ENCODE measurements at regions not wholly inside any gene's neighbourhood (a gene's known extent, or its start where the extent isn't known, plus 50 kb on each side); places are given as distances from the start of the nearest gene placed in this dataset.
"Not testable (repeated sequence)": the region's sequence is repeated elsewhere in the genome, so short reads cannot be mapped to it uniquely, and the experiment has no call there.

DNA sequence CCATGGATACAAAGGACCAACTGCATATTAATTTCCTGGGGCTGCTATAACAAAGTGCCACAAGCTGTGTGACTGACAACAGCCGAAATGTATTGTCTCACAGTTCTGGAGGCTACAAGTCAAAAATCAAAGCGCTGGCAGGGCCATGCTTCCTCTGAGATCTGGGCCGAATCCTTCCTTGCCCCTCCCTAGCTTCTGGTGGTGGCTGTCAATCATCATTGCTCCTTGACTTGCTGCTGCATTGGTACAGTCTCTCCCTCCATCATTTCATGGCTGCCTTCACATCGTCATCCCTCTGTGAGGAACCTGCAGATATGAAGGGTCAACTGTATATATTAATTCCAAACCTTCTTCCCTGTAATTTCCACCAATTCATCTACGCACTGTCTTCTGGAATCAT is 118.3 kb downstream of the EXOC5 start:
- DNase-seq, result no peak

- no peak for DNase-seq
Observed at GRCh38 chr14:57139173-57139572, 129.5 kb downstream of the EXOC5 start.

DNA sequence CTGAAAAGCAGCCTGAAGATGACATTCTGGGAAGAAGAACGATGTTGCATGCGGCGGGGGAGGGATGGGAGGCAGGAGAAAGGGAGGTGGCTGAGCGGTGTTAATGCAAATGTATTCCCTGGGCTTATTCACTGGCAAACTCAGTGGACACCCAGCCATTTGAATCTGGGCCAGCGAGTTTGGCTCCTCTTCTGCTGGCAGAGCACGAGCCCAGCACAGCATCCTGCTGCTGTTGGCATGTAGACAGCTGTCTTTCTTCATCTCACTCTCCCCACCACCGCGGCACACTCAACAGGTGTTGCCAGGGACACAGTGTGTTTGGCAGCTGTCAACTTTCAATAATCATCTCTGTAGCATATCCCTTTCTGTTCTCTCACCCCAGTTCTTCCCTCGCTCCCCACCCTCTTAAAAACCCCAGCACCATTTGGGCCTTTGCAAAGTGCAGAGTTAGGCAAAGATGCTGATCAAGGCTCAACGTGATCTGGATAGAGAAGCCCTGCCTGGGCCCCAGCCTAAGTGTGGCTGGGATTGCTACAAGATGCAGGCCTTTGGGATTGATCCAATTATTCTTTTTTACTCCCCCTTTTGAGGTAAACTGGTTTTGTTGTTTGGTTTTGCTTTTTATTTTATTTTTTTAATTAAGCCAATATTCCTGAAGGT is 131.9 kb downstream of the EXOC5 start:
- DNase-seq, result peak; percentile 46 to 47

- DNase-seq, result not testable (repeated sequence)
Observed at GRCh38 chr14:57127809-57128208, 140.9 kb downstream of the EXOC5 start.

DNA sequence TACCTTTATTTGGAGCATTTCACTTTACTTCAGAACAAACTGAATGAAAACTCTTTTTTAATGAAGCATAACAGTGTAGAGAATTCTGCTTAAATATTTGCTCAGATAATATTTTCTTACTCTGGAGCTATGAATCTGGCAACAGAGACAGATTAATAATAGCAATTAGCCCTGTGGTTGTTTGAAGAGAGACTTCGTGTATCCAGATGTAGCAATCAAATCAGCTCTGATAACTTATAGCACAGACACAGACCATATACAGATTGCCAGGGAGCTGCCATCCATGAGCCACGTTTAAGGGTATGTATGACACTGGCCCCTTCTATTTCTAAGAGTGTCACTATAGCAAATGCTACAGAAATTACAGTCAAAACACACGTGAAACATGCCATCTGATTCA is 146.6 kb downstream of the EXOC5 start:
- no peak for DNase-seq

DNA sequence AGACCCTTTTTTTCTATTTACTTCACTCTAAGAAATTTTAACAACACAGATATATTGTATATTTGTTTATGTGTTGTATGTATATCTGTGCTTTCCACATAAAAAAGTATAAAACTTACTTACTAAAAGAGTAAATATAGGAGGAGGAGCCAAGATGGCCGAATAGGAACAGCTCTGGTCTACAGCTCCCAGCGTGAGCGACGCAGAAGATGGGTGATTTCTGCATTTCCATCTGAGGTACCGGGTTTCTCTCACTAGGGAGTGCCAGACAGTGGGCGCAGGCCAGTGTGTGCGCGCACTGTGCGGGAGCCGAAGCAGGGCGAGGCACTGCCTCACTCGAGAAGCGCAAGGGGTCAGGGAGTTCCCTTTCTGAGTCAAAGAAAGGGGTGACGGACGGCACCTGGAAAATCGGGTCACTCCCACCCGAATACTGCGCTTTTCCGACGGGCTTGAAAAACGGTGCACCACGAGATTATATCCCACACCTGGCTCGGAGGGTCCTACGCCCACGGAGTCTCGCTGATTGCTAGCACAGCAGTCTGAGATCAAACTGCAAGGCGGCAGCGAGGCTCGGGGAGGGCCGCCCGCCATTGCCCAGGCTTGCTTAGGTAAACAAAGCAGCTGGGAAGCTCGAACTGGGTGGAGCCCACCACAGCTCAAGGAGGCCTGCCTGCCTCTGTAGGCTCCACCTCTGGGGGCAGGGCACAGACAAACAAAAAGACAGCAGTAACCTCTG is 156.5 kb downstream of the EXOC5 start:
- not testable (repeated sequence) for DNase-seq

GRCh38 chr14:57110411-57110810 is 158.3 kb downstream of the EXOC5 start:
- not testable (repeated sequence) for DNase-seq

DNA sequence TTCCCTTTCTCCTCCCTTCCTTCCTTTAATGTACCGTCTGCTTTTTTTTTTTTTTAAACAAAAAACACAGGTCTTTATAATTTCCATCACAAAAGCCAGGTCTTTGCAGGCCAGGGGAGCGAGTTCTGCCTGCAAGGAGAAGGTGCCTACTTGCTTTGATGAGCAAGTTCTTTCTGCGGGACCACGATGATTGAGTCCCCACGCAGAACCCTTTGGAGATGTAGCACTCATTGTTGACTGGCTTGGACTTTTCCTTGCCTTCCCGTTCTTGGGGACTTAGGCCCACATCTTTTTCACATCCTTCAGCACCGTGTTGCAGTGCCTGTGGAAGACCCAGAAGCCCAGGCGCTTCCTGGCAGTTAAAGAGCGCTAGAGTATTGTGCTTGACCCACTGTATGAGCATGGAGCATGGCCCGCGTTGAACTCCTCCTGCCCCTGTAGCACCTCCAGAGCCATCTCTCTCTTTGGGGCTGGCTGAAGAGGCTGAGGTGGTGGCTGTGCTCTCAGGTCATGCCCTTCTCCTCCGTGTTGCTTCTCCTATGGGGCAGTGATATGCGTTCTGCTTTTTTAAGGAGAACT is 177.6 kb downstream of the EXOC5 start:
- DNase-seq, result no peak

- no peak for DNase-seq
Observed at GRCh38 chr14:57089901-57090300, 178.8 kb downstream of the EXOC5 start.

- DNase-seq, result no peak
Observed at GRCh38 chr14:57087841-57088240, 180.9 kb downstream of the EXOC5 start.

- no peak for DNase-seq
Observed at GRCh38 chr14:57086271-57087162, 182.2 kb downstream of the EXOC5 start.

DNA sequence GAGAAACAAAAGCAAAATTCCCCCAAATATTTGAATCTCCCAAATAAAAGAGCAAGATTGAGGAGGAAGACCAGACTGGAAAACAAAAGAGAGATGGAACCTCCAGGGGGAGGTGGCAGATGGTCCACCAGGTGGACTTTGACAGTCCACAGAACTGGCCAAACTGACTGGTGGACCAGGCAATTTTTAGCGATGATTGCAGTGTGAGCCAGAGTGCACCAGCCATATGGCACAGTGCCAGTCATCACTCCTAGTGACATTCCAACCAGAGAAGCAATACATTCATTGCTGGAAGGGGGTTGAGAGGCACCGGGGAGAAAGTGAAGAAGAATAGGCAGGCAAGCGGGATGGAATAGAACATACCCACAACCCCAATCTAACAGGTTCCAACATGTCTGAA is 182.9 kb downstream of the EXOC5 start:
- peak in 1 of 2 experiments; percentile 44 for DNase-seq

DNA sequence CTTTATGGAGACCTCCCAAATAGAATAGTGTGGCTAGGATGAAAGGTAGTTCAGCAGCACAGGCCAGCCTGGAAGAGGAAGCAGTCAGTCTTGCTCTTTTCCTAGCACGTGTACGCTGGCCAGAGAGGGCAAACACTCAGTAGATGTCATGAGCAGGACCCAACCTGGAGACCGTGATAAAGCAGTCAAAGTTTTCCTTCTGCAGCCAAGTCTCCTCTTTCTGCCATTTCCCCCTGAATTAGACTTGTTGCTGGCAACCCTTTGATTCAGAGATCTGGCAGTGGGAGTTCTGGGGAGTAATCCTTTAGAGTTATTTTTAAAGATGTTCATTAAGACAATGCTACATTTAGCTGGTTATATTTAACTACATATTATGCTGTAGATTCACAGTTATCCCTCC is 183.7 kb downstream of the EXOC5 start:
- DNase-seq, result no peak

DNA sequence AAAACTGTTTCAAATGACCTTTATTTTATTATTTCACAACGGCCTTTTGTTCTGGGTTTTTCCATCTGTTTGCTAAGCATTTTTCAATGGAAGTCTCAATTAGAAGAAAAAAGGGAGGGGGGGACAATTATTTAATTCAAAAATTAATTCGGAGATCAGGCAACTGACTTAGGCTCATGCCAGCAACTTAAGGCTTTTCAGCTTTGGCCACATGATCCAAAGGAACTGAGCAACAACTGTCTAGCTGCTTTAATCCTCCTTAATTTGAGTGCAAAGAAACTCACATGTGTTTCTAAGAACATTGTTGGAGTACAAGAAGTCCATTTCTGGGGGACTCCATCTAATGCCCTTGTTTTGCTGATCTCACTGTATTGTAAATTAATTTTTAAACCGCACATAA is 188.0 kb downstream of the EXOC5 start:
- no peak for DNase-seq

DNA sequence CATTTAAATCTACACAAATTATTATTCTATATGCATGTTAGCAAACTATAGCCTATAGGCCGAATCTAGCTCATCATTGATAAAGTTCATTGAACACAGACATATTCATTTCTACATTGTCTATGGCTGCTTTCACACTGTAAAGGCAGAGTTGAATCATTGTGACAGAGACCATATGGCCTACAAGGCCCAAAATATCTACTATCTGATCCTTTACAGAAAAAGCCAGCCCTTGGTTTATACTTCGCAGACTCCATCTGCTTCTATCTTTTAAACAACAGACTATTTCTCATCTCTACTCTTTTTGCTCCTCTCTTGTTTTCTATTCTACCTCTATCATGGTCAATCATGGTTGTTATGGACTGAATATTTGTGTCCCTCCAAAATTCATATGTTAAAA is 190.7 kb downstream of the EXOC5 start:
- no peak for DNase-seq

- DNase-seq, result no peak
Observed at GRCh38 chr14:57073986-57074385, 194.7 kb downstream of the EXOC5 start.

DNA sequence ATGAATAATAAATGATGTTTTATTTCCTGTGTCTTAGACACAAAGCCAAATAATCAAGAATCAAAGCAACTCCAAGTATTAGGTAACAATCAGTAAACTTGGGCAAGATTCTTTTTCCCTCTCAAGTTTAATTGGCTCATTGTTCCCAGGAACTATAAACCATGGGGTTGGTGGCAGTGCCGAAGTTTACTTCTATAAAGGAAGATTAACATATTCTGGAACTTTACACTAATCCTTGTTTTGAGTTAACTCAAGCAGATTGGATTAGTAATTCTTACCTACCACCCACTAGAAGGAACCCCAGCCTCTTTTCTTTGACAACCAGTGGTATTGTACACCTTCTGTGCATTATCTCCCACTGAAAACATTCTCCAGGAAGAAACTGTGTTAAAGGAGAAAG is 197.1 kb downstream of the EXOC5 start:
- DNase-seq, result no peak

GRCh38 chr14:57069702-57070101 is 199.0 kb downstream of the EXOC5 start:
- DNase-seq, result no peak

DNA sequence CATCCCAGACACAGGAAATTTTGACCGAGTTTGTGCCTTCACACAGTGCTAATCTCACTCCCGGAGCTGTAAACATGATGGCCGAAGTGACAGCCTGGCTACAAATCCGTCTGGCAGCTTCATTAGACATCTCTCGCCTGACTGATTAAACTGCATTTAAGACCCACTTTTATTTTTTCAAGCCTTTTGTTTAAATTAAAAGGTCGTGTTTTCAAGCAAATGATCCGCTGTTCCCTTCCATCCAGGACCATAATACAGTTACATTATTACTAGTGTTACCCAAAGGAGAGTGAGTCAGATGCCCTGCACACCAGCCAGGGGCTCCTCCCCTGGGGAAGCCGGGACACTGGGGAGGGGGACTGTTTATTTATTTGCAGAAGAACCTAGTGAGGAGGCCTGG is 200.2 kb downstream of the EXOC5 start:
- DNase-seq, result no peak

- peak; percentile 78 to 80 for DNase-seq
Observed at GRCh38 chr14:57066887-57067513, 201.7 kb downstream of the EXOC5 start.

DNA sequence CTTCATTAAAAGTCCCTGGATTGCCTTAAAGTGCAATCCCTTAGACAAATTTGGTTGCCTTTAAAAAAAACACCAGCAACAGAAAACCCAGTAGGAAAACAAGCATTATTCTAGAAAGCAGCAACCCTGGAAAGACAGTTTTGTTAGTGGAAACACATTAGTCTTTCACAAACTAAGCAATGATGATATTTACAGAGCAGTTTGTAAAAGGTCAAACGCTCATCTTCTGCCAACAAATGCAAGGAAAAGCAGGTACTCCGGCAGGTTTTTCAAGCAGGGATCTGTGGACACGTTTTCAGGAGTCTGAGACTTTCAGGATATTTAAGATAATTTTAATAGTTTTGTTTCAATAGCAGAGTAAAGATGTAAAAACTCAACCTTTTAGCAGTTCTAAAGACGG is 202.2 kb downstream of the EXOC5 start:
- DNase-seq, result no peak

DNA sequence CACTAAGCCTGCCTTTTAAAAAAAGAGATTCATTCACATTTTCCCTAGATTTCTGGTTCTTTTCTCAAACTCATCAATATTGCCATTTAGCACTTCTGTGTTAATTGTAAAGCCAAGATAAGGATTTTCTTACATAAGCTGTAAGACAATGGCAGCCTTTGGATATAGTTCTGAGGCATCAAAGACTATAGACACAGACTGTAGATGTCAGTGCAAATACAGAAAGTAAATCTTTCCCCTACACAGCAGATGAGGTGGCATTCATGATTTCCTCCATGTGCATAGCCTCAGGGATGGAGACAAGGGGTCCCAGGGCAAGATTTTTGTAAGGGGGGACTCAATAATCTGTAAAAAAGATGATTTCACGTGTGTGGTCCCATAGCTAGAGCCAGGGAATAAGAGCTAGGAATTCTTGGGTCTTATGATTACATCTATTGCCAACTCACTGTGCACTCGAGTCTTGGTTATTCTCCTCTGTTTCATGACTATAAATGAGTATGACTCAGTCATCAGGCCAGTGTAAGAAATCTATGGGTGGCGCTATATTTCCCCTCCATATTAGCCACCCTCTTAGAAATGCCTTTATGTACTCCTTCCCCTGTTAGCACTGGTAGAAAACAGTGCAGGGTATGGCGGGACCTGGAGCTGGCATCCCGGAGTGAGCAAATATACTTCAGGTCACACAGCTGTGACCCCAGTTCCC is 207.5 kb downstream of the EXOC5 start:
- no peak for DNase-seq

All from SHP77 (cell line).